Right lobe of liver (tissue), 6 donors: ENCODE measurements at regions not wholly inside any gene's neighbourhood (a gene's known extent, or its start where the extent isn't known, plus 50 kb on each side); places are given as distances from the start of the nearest gene placed in this dataset.

Source experiments
- ATAC-seq, 4 donors: fragments of 200-7000 bp; cut with Tn5 transposase; one replicate each; pipeline ENCODE4 v1.9.1; 2020; ENCODE audit warnings: mild to moderate bottlenecking in 4 of 4, moderate library complexity in 4 of 4
- DNase-seq, 3 donors: peaks; one replicate each; pipeline ENCODE4 v3.0.0-alpha.2; 2020
- H3K27ac ChIP-seq, 3 donors: fragments of 200-600 bp; one replicate each; pipeline ENCODE4 v1.8.0; 2022
- H3K27me3 ChIP-seq, 2 donors: fragments of 200-600 bp; one replicate each; pipeline ENCODE4 v1.8.0; 2022
- H3K36me3 ChIP-seq, 4 donors: fragments of 200-600 bp; sonication (generic) in 1 of 4; one replicate each; pipeline versions ENCODE4 v1.5.1 to v1.8.0; 2017 to 2022; ENCODE audit warnings: control low read depth in 1 of 4
- H3K4me1 ChIP-seq, 4 donors: fragments of 200-600 bp; sonication (generic) in 1 of 4; one replicate each; pipeline versions ENCODE4 v1.5.1 to v1.8.0; 2017 to 2022; ENCODE audit warnings: control low read depth in 1 of 4
- H3K4me3 ChIP-seq, 3 donors: fragments of 200-600 bp; one replicate each; pipeline ENCODE4 v1.8.0; 2022
- H3K9me3 ChIP-seq, 4 donors: fragments of 200-600 bp; sonication (generic) in 1 of 4; one replicate each; pipeline versions ENCODE4 v1.5.1 to v1.8.0; 2017 to 2022; ENCODE audit warnings: control low read depth in 1 of 4
- POLR2A ChIP-seq: fragments of 450-650 bp; IDR thresholded peaks from one replicate; pipeline ENCODE4 v1.6.1; 2017; ENCODE audit warnings: antibody characterized with exemption, mild to moderate bottlenecking
- WGBS: methylation state at CpG from one replicate; pipeline ENCODE4 v1.1.6; 2018; ENCODE audit warnings: low coverage, low lambda C conversion rate; ENCODE audit not compliant: insufficient coverage; ENCODE audit errors: missing lambda C conversion rate; 5-methylcytosine and 5-hydroxymethylcytosine counted together
- intact Hi-C, 2 donors: fragments of 100-400 bp; cut with DNase I; formaldehyde crosslinking; loops; one replicate each; pipeline versions ENCODE4 v1.11.2 to v1.14.1; 2022
- TF ChIP-seq, protein P1 (sequence below), 4 donors: fragments of 200-600 bp in 3 of 4; fragments of 450-650 bp in 1 of 4; IDR thresholded peaks; one replicate each; pipeline versions ENCODE4 v1.5.1 to v1.8.0; 2016 to 2022; ENCODE audit warnings: antibody characterized with exemption in 4 of 4, mild to moderate bottlenecking in 2 of 4
- donor health status: DM: no; HTN: yes; CAD: no.
- donor health status: DM: no; HTN: no; CAD: no.
- donor health status: DM: no; HTN: no; CAD: no.
- donor health status: DM: no; HTN: yes; CAD: no.
- donor health status: DM: no; HTN: yes; CAD: no.

DNA sequence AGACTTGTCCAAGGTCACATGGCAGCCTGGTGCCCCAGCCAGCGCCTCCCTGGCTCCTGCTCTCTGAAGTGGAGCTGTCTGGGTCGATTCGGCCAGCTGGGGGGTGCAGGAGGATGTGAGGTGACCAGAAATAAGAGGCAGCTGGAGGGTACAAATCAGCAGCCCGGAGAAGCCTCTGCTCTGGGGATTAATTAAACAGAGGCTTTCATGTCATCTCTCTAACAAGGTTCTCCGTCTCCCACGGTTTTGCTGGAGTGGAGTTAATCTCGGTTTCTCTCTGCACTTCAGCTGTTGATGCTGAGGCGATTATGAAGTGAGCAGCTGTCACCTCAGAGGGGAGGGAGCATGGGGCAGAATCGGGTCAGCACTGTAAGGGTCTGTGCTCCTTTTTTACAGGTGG is 236.8 kb downstream of the TLE3 start:
- ATAC-seq (no peak), DNase-seq (no peak)
- TF ChIP-seq POLR2A: no peak
- intact Hi-C loops: no loop called here
- Histone ChIP-seq H3K4me1 (no peaks in the 10 kb centered on the region), H3K9me3 (no peaks in the 10 kb centered on the region), H3K36me3 (no peaks in the 10 kb centered on the region), H3K27me3 (no peaks in the 10 kb centered on the region), H3K4me3 (no peak overlapping the region), H3K27ac (no peak overlapping the region)
- 54% methylated on average over 8 of the region's 9 CpGs for WGBS

DNA sequence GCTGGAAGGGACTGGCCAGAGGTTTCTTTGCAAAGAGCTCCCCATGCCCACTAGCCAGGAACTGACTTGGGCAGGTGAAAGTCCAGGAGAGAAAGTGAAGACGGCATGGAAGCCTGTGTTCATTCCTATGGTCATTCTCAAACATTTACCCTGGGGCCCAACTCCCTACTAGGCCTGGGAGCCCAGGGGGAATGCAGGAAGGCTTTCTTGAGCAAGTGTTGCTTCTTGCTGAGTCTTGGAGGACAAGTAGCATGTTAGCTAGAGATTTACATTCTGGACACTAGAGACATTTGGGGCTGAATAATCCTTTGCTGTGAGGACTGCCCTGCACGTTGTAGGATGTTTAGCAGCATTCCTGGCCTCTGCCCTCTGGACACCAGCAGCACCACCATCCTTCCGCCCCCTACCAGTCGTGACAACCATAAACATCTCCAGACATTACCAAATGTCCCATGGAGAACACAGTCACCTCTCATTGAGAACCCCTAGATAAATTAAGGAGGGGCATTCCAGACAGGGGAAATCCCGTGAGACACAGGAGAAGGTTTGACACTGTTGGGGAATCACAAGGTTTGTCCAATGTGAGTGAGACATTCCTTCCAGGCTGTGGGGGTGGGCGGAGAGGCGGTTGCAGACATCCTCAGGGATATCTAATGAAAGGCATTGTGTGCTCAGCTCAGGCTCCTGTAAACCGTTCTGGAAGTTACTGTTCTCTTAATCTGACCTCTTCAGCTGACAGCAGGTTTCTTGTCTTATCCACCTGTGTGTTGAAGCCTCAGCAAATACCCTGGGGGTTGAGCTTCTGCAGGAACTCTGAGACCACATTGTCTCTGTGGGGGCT is 236.2 kb downstream of the TLE3 start:
- Histone ChIP-seq H3K36me3 (no peaks in the 10 kb centered on the region), H3K4me3 (no peak overlapping the region), H3K27me3 (no peaks in the 10 kb centered on the region), H3K4me1 (no peaks in the 10 kb centered on the region), H3K27ac (no peak overlapping the region), H3K9me3 (no peaks in the 10 kb centered on the region)
- no peak for DNase-seq
- 28% methylated on average over 8 of the region's 8 CpGs for WGBS
- intact Hi-C loops: no loop called here
- ATAC-seq: no peak
- no peak for TF ChIP-seq POLR2A
- TF ChIP-seq, protein P1, sequence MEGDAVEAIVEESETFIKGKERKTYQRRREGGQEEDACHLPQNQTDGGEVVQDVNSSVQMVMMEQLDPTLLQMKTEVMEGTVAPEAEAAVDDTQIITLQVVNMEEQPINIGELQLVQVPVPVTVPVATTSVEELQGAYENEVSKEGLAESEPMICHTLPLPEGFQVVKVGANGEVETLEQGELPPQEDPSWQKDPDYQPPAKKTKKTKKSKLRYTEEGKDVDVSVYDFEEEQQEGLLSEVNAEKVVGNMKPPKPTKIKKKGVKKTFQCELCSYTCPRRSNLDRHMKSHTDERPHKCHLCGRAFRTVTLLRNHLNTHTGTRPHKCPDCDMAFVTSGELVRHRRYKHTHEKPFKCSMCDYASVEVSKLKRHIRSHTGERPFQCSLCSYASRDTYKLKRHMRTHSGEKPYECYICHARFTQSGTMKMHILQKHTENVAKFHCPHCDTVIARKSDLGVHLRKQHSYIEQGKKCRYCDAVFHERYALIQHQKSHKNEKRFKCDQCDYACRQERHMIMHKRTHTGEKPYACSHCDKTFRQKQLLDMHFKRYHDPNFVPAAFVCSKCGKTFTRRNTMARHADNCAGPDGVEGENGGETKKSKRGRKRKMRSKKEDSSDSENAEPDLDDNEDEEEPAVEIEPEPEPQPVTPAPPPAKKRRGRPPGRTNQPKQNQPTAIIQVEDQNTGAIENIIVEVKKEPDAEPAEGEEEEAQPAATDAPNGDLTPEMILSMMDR (IDR thresholded peaks at IDR 0.05): no peak

DNA sequence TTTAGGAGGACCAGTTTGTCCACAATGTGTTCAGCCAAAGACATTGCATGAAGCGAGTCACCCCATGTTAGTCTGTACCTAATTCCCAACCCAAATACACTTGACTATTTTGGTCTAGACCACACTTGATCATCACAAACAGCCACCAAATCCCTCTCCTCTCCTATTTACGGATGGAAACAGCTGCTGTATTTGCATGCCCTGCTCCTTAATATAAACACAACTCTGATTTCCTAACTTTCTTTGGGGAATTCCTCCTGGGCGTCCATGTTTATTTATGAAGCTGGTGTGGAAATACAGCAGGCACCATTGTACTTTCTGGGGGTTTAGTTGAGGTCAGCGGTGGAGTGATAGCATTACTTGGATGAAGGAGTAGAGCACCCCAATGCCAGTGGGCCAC is 235.2 kb downstream of the TLE3 start:
- 37% methylated on average over 4 of the region's 4 CpGs for WGBS
- ATAC-seq (no peak), DNase-seq (no peak)
- no peak overlapping the region for H3K27ac ChIP-seq
- no peak overlapping the region for H3K4me3 ChIP-seq
- no peaks in the 10 kb centered on the region for H3K9me3 ChIP-seq
- no peaks in the 10 kb centered on the region for H3K36me3 ChIP-seq
- intact Hi-C loops: no loop called here
- TF ChIP-seq POLR2A: no peak
- TF ChIP-seq, protein P1 (IDR thresholded peaks at IDR 0.05): no peak
- no peaks in the 10 kb centered on the region for H3K4me1 ChIP-seq
- no peaks in the 10 kb centered on the region for H3K27me3 ChIP-seq

DNA sequence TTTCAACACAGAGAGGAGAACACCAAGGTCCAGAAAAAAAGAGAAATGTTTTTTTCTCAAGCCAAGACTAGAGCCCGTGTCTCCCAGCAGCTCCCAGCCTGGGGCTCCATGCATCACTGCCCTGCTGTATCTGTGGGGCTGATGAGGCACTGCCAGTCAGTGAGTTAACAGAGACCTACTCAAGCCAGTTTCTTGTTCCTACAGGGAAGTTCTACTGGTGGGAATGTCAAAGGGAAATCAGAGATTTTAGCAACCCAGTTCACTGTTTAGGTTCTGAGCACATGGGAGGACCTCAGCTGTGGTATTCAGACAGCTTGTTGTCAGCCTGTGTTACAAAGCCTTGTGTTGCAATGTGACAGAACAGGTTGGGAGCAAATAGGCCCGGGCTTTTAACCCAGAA is 234.3 kb downstream of the TLE3 start:
- WGBS: 57% methylated on average over 1 of the region's 2 CpGs
- TF ChIP-seq POLR2A: no peak
- TF ChIP-seq, protein P1 (IDR thresholded peaks at IDR 0.05): no peak
- ATAC-seq: no peak
- no peaks in the 10 kb centered on the region for H3K4me1 ChIP-seq
- intact Hi-C loops: no loop called here
- H3K27ac ChIP-seq: no peak overlapping the region
- H3K9me3 ChIP-seq: no peaks in the 10 kb centered on the region
- DNase-seq: no peak
- H3K36me3 ChIP-seq: no peaks in the 10 kb centered on the region
- no peaks in the 10 kb centered on the region for H3K27me3 ChIP-seq
- no peak overlapping the region for H3K4me3 ChIP-seq

DNA sequence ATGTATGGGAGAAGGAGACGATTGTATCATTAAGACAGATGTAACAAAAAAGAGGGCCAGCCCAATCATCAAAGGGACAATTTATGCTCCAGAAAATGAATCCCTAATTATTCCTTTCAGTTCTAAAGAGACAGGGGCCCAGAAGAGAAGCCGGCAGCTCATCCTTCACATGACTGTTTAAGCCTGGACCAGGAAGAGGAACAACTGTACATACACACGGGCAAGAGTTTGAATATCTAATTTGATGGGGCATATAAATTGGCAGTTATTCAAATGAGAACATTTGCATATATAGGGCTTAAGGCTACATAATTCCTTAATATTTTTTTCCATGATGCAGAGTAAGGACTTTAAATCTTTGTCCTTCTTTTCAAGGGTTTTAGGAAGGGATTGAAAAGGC is 232.3 kb downstream of the TLE3 start:
- DNase-seq (no peak), ATAC-seq (no peak)
- H3K36me3 ChIP-seq: no peaks in the 10 kb centered on the region
- no peak overlapping the region for H3K27ac ChIP-seq
- no peak for TF ChIP-seq POLR2A
- TF ChIP-seq, protein P1 (IDR thresholded peaks at IDR 0.05): no peak
- H3K4me1 ChIP-seq: no peaks in the 10 kb centered on the region
- no peak overlapping the region for H3K4me3 ChIP-seq
- WGBS: 91% methylated on average over 3 of the region's 3 CpGs
- no peaks in the 10 kb centered on the region for H3K27me3 ChIP-seq
- H3K9me3 ChIP-seq: no peaks in the 10 kb centered on the region
- intact Hi-C loops: no loop called here
